HG03175 (cell line): ENCODE measurements at regions not wholly inside any gene's neighbourhood (a gene's known extent, or its start where the extent isn't known, plus 50 kb on each side); places are given as distances from the start of the nearest gene placed in this dataset.
"Not testable (repeated sequence)": the region's sequence is repeated elsewhere in the genome, so short reads cannot be mapped to it uniquely, and the experiment has no call there.

Experiments used
- ATAC-seq: cut with Tn5 transposase; IDR thresholded peaks from one replicate; pipeline ENCODE4 v1.9.1; 2021; ENCODE audit warnings: mild to moderate bottlenecking, moderate library complexity; ENCODE audit not compliant: unreplicated experiment

- ATAC-seq = no peak
Measured at GRCh38 chr10:84571146-84571545, 242.8 kb downstream of the CCSER2 start.

GRCh38 chr10:84574102-84574501 lies 245.7 kb downstream of the CCSER2 start:
- no peak for ATAC-seq

GRCh38 chr10:84581976-84582375 lies 253.6 kb downstream of the CCSER2 start:
- no peak for ATAC-seq

GRCh38 chr10:84583501-84583900 lies 255.1 kb downstream of the CCSER2 start:
- no peak for ATAC-seq

GRCh38 chr10:84587789-84588188 lies 259.4 kb downstream of the CCSER2 start:
- no peak for ATAC-seq

GRCh38 chr10:84588426-84588825 lies 260.0 kb downstream of the CCSER2 start:
- no peak for ATAC-seq

GRCh38 chr10:84588971-84589370 lies 260.6 kb downstream of the CCSER2 start:
- no peak for ATAC-seq

GRCh38 chr10:84589526-84590205 lies 261.3 kb downstream of the CCSER2 start:
- ATAC-seq = no peak

- ATAC-seq = no peak
Measured at GRCh38 chr10:84590327-84591193, 262.2 kb downstream of the CCSER2 start.

GRCh38 chr10:84593506-84593905 lies 265.1 kb downstream of the CCSER2 start:
- ATAC-seq = no peak

GRCh38 chr10:84596585-84596984 lies 268.2 kb downstream of the CCSER2 start:
- ATAC-seq = no peak

GRCh38 chr10:84599254-84599653 lies 270.9 kb downstream of the CCSER2 start:
- ATAC-seq = no peak

- ATAC-seq = no peak
Measured at GRCh38 chr10:84600947-84601346, 272.6 kb downstream of the CCSER2 start.

GRCh38 chr10:84602543-84602942 lies 274.2 kb downstream of the CCSER2 start:
- not testable (repeated sequence) for ATAC-seq

GRCh38 chr10:84603971-84604370 lies 275.6 kb downstream of the CCSER2 start:
- no peak for ATAC-seq

GRCh38 chr10:84605802-84606201 lies 277.4 kb downstream of the CCSER2 start:
- ATAC-seq = no peak

- no peak for ATAC-seq
Measured at GRCh38 chr10:84606428-84606827, 278.0 kb downstream of the CCSER2 start.

GRCh38 chr10:84607044-84607443 lies 278.7 kb downstream of the CCSER2 start:
- ATAC-seq = no peak

GRCh38 chr10:84607523-84607922 lies 279.1 kb downstream of the CCSER2 start:
- no peak for ATAC-seq

- ATAC-seq = peak; percentile 73
Measured at GRCh38 chr10:84608126-84608525, 279.7 kb downstream of the CCSER2 start.

- peak; percentile 60 for ATAC-seq
Measured at GRCh38 chr10:84613336-84614021, 285.1 kb downstream of the CCSER2 start.
